AG10803 (cell line): ENCODE measurements at regions not wholly inside any gene's neighbourhood (a gene's known extent, or its start where the extent isn't known, plus 50 kb on each side); places are given as distances from the start of the nearest gene placed in this dataset.
A peak's percentile ranks its signal among the peaks of the same experiment; 100 is the strongest.

Experiments used
- DNase-seq: peaks from one replicate; pipeline ENCODE4 v3.0.0; 2010; ENCODE audit warnings: low read depth
- H3K4me3 ChIP-seq: 2 replicates; pipeline ENCODE4 v1.5.1; 2011; ENCODE audit warnings: mild to moderate bottlenecking, low read length, control low read depth
- TF ChIP-seq, protein P1 (sequence below): conservative IDR thresholded peaks from 2 replicates; pipeline ENCODE4 v1.5.1; 2011; ENCODE audit warnings: mild to moderate bottlenecking, low read length, control low read depth, inconsistent platforms

DNA sequence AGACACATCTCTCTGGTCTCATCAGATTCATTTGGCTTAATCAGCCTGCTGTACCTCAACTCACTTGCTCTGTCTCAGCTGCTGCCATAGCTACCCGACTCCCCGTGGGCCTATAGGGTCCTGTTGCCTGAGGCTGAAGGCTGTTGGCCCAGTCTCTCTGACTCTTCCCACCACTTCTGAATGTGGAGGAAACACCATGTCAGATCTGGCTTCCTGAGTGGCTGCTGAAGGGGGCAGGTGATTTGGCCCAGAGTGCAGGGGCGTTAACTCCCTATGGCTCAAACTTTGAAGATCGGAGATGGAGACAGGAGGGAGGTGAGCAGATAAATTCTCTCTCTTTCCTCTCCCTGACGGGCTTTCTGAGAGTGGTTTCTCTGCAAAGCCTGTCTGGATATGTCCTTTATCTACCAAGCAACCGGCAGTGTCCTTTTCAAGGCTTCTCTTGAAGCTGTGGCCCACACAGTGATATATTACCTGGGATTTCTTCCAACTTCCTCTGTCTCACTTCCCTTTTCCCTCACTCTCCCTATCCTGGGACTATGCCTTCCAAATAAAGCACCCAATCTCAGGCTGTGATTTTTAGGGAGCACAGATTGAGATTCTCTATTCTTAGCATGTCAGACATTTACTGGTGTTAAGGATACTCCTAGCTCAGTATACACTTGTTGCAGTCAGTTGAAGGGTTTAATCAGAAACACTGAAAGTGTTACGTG lies 334.9 kb upstream of the TBC1D5 start:
- no peak overlapping the region for H3K4me3 ChIP-seq
- TF ChIP-seq, protein P1, sequence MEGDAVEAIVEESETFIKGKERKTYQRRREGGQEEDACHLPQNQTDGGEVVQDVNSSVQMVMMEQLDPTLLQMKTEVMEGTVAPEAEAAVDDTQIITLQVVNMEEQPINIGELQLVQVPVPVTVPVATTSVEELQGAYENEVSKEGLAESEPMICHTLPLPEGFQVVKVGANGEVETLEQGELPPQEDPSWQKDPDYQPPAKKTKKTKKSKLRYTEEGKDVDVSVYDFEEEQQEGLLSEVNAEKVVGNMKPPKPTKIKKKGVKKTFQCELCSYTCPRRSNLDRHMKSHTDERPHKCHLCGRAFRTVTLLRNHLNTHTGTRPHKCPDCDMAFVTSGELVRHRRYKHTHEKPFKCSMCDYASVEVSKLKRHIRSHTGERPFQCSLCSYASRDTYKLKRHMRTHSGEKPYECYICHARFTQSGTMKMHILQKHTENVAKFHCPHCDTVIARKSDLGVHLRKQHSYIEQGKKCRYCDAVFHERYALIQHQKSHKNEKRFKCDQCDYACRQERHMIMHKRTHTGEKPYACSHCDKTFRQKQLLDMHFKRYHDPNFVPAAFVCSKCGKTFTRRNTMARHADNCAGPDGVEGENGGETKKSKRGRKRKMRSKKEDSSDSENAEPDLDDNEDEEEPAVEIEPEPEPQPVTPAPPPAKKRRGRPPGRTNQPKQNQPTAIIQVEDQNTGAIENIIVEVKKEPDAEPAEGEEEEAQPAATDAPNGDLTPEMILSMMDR: no peak
- no peak for DNase-seq

DNA sequence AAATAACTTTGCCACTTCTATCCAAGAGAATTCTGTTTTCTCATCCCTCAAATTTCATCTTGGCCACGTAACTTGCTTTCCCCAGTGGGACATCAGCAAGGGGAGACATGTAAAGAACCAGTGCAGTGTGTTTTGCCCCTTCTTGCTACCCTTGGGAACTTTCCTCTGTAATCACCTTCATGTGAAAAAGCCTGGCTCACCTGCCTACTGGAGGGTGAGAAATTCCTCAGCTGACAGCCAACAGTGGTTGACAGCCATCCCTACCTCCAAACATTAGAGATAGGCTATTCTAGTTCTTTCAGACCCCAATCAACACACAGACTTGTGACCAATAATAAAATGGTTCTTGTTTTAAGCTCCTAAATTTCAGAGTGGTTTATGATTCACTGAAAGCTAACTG lies 333.9 kb upstream of the TBC1D5 start:
- no peak overlapping the region for H3K4me3 ChIP-seq
- no peak for DNase-seq
- TF ChIP-seq, protein P1: no peak

DNA sequence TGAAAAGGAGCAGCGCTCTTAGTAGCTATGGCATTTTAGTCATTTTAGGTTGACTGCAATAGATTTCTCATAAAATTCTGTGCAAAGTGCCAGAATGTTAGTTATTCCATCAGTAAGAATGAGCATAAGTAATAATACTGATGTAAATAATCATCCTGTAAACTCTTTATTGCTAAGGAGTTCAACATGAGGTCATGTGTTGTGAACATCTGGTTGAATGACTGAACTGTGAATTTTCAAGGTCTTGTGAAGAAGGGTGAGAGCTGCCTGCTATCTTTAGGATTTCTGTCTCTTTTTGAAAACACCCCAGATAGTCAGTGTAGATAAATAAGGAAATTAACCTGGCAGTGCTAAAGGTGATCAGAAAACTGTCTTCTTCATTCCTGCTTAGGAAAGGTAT lies 333.4 kb upstream of the TBC1D5 start:
- TF ChIP-seq, protein P1: no peak
- no peak overlapping the region for H3K4me3 ChIP-seq
- peak; percentile 26 for DNase-seq

DNA sequence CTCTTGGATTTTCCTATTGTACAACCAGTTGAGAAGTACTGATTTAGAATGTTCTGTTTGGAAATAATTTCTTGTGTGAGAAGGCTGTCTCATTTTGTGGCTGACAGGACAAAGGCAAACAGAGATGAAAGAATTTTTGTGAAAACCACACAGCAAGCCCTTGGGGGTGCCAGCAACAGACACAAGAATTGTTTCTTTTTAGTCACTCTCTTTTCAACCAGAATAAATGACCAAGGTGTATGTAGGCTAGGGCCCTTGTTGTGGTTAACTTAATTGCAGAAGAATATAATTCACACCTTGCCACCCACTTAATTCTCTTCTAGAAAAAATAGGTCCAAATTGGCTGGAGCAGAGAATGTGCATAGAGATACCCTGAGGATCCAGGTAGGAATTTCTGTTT lies 329.4 kb upstream of the TBC1D5 start:
- peak; percentile 12 for DNase-seq
- TF ChIP-seq, protein P1: no peak

DNA sequence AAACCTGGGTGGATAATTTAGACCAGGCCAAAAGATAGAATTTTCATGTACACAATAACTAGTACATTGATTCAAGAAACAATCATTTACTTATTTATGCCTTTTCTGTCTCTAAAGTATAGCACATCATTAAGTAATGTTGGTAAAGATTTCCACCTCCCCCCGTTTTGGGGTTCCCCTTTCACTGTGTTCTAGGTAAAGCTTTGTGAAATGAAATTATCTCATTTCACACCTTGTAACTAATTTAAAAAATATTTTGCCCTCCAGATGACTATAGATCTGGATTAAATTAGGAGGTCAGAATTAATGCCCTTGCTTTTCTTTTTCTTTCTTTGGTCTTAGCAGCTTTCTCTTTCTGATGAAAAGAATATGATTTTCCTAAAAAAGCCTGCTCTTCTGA lies 328.5 kb upstream of the TBC1D5 start:
- no peak overlapping the region for H3K4me3 ChIP-seq
- DNase-seq: no peak
- TF ChIP-seq, protein P1: no peak

More for the DNA sequence above, 329.4 kb upstream of the TBC1D5 start:
- H3K4me3 ChIP-seq: no peak overlapping the region

DNA sequence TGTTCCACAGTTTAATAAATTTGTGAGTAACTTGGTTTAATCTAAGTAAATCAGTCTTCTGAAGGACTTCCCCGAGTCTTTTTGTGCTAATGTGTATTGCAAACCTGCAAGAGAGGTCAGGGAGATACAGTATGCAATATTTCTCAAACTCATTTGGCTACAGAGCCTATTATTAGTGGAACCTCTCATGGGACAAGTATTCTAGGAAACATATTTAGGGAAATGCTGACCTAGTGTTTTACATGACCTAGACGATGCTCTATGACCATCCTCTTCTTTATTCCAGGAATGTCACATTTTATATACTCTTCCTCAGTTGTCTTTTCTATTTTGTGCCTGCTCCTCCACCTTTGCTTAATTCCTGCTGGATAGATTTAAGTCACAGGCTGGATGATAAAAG lies 327.8 kb upstream of the TBC1D5 start:
- TF ChIP-seq, protein P1: no peak
- no peak overlapping the region for H3K4me3 ChIP-seq
- DNase-seq: no peak

DNA sequence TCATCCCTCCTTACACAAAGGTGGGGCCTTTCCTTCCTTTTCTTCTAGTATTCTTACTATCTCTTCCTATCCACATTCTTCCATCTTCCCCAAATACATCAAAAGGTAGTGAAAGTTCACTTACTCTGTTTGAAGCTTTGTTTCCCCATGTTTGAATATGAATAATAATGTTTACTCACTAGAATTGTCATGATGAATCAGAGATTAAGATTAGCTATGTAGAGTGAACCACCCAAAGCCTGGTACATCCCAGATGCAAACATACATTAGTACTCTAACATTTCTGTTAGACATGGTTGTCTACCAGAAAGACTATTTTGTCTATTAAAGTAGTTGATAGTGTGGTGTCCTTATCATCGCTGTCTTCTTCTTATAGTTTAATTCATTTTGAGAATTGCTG lies 327.1 kb upstream of the TBC1D5 start:
- TF ChIP-seq, protein P1: no peak
- H3K4me3 ChIP-seq: no peak overlapping the region
- no peak for DNase-seq
